GM18519 (cell line): ENCODE measurements at regions not wholly inside any gene's neighbourhood (a gene's known extent, or its start where the extent isn't known, plus 50 kb on each side); places are given as distances from the start of the nearest gene placed in this dataset.

ENCODE experiments used
- ATAC-seq: cut with Tn5 transposase; IDR thresholded peaks from one replicate; pipeline ENCODE4 v1.9.1; 2021; ENCODE audit warnings: mild to moderate bottlenecking, moderate library complexity; ENCODE audit not compliant: unreplicated experiment, low FRiP score

- ATAC-seq, result no peak
Observed at GRCh38 chr2:193774166-193774565, 1579.4 kb upstream of the TMEFF2 start.

GRCh38 chr2:193751299-193751698 lies 1556.6 kb upstream of the TMEFF2 start:
- no peak for ATAC-seq

GRCh38 chr2:193749485-193749884 lies 1554.8 kb upstream of the TMEFF2 start:
- ATAC-seq, result no peak

DNA sequence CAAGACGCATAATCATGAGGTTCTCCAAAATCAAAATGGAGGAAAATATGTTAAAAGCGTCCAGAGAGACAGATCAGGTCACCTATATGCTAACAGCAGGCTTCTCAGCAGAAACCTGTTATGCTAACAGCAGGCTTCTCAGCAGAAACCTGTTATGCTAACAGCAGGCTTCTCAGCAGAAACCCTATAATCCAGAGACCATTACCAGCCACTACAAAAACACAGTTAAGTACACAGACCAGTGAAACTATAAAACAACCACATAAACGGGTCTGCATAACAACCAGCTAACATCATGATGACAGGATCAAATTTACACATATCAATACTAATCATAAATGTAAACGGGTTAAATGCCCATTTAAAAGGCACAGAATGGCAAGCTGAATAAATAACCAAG lies 1548.4 kb upstream of the TMEFF2 start:
- no peak for ATAC-seq

DNA sequence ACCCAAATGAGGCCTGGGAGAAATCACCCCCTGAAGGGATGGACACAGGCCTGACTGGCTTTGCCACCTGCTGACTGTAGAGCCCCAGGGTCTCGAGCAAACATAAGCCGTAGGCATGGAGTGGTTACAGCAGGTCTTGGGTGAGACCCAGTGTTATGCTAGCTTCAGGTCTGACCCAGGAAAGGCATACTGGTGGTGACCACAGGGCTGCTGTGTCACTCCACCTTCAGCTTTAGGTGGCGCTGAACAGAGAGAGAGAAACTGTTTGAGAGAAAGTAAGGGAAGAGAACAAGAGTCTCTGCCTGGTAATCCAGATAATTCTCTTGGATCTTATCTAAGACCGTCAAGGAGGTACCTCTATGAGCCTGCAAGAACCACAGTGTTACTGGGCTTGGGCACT lies 1544.2 kb upstream of the TMEFF2 start:
- no peak for ATAC-seq

- ATAC-seq, result no peak
Observed at GRCh38 chr2:193712912-193713311, 1518.2 kb upstream of the TMEFF2 start.

- ATAC-seq, result no peak
Observed at GRCh38 chr2:193703411-193703810, 1508.7 kb upstream of the TMEFF2 start.

- ATAC-seq, result no peak
Observed at GRCh38 chr2:193701484-193701883, 1506.8 kb upstream of the TMEFF2 start.

- ATAC-seq, result peak; percentile 91
Observed at GRCh38 chr2:193695367-193695766, 1500.6 kb upstream of the TMEFF2 start.

DNA sequence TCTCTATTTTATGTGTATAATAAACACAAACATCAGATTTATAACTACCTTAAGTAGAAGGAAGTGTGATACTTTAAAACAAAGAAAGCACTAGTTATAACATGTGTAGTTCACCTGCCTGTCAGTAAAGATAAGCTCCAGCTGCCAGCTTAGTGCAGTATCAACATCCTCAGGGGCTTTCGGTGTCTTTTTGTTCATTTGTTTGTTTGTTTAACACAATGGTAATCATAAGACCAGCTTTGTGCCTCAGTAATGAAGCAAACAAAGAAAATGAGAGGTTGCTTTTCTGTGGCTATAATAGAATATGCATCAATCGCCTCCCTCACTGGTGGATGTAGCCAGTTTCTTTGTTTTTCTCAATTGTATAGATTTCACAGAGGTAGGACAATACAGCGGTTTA lies 1499.0 kb upstream of the TMEFF2 start:
- no peak for ATAC-seq

DNA sequence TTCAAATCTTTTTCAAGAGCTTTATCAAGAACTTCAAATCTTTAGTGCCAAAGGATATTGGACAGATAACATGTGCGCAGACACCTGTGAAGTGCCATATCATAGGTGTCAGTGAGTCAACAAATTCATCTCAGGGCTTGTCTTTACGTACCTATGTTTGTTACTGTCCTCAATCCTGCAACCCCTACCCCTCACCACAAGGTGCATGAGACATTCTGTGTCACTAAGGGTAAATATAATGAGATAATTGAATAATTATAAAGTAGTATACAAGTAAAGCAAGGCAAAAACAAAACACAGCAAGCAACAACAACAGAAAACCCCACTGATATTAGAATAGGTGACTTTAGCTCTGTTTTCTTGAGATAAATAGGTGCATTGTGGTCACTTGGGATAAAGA lies 1495.8 kb upstream of the TMEFF2 start:
- no peak for ATAC-seq

DNA sequence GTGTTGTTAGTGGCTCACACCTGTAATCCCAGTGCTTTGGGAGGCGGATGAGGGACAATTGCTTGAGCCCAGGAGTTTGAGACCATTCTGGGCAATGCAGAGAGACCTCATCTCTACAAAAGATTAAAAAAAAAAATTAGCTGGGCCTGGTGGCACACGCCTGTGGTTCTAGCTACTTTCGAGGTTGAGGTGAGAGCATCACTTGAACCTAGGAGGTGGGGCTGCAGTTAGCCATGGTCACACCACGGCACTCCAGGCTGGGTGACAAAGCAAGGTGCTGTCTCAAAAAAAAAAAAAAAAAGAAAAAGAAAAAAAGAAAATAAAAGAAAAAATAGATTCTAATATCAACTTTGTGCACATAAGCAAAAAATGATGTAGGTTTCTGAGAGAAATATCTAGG lies 1492.5 kb upstream of the TMEFF2 start:
- no peak for ATAC-seq

GRCh38 chr2:193679847-193680246 lies 1485.1 kb upstream of the TMEFF2 start:
- no peak for ATAC-seq

- no peak for ATAC-seq
Observed at GRCh38 chr2:193670478-193670877, 1475.7 kb upstream of the TMEFF2 start.

DNA sequence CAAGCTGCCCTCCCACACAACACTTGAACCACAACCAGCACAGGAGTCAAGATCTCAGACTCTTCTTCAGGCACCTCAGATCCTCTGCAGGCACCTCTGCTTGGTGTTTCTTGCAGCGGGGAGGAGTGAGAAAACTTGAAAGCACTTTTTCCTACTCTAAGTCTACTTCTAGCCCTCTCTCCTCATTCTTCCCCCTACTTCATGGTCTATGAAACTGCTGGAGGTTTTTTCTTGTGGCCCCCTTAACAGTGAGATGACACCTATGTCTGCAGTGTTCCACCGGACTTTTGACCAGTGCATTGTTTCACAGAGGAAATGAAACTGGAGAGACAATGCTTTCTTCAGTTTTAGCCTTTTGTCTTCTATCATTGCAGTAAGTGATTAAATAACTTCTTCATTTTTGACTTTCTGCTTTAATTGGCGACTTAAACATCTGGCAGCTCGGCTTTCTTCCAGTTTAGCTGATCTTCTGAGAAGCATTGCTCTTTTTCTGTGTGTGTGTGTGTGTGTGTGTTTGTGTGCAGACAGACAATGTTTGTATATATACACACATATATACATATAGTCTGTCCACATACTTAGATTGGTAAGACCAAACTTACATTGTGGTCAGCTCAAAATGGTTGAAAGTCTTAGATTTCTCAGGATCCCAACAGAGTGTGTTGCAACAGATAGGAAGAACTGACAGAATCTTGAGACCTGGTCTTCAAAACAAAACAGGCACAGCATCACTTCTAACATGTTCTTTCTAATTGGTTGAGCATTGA lies 1474.0 kb upstream of the TMEFF2 start:
- ATAC-seq, result no peak

DNA sequence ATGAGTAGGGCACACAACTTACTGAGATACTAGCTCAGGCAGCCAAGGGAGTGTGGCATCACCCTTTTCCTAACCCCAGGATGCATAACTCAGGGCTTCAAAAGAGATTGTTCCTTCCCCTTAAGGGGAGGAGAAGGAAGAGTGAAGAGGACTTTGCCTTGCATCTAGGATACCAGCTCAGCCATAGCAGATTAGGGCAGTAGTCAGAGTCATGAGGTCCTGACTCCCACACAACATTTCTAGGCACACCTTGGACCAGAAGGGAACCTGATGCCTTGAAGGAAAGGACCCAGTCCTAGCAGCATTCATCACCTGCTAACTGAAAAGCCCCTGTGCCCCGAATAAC lies 1433.2 kb upstream of the TMEFF2 start:
- ATAC-seq, result no peak

GRCh38 chr2:193627187-193627926 lies 1432.6 kb upstream of the TMEFF2 start:
- no peak for ATAC-seq

- ATAC-seq, result no peak
Observed at GRCh38 chr2:193608451-193608850, 1413.7 kb upstream of the TMEFF2 start.

DNA sequence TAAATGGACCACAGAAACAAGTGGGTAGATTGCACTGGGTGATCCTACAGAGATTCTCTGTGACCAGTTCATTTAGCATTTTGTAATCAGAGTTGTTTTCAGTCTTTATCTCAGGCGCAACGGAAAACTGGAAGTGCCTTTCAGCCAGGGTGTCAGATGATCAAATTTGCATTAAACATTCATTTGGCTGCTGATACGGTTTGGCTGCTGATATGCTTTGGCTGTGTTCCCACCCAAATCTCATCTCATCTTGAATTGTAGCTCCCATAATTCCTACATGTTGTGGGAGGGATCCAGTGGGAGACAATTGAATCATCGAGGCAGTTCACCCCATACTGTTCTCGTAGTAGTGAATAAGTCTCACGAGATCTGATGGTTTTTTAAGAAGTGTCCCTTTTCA lies 1396.1 kb upstream of the TMEFF2 start:
- ATAC-seq, result no peak

DNA sequence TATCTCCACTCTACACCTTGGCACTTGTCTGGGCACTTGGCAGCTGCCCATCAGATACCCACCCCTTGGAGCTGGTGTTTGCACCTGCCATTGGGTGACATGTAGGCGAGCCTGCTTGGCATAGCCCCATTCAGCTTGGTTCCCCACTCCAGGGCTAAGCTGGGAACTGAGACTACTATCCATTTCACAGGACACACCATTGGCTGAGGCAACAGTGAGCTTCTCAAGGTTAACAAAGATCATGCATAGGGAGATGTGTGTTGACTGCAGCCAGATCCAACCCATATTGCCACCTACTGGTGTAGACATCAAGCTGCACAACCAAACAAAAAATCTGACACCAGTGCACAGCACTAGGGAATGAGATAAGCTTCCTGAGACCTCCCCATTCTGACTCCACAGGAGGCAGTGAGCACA lies 1389.8 kb upstream of the TMEFF2 start:
- peak; percentile 93 for ATAC-seq

DNA sequence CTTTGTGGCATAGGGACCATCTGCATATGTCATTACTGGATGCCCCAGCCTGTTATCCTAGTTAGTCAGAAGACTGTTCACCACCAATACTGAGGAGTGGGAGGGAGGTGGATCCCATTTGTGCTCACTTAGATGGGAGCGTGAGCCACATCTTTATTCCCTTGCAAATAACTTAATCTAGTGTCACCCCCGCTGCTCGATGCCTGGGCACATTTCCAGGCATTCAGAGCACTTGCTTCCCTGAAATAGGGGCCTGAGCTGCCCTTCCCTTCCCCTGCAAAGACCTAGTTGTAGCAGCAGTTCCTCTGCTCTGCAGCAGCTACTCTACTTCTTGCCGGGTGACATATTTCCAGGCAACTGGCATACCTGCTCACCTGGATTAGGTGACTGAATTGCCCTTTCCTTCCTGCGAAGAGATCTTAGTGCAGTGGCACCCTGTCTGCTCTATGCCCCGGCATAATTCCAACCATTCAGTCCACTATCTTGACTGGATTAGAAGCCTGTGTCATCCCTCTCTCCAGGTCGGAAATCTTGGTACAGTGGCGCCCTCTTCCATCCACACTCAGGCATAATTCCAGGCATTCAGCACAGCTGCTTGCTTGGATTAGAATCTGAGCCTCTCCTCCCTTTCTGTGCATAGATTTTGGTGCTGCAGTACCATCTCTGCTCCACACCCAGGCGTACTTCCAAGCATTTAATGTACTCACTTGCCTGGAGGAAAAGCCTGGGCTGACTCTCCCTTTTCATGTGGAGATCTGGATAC lies 1389.1 kb upstream of the TMEFF2 start:
- ATAC-seq, result no peak
